ENCODE measurements at regions not wholly inside any gene's neighbourhood (a gene's known extent, or its start where the extent isn't known, plus 50 kb on each side); places are given as distances from the start of the nearest gene placed in this dataset.

- no peak for TF ChIP-seq CTCF (IDR thresholded peaks at IDR 0.05)
- TF ChIP-seq POLR2AphosphoS5 (IDR thresholded peaks at IDR 0.05) = no peak
- no peak for TF ChIP-seq EP300 (IDR thresholded peaks at IDR 0.05)
Observed at GRCh38 chr9:81083067-81083466, 606.3 kb downstream of the TLE1 start.

Measured in upper lobe of left lung (tissue), 4 donors.